Stimulated activated CD8-positive, alpha-beta memory T cell treated with anti-CD3 and anti-CD28 coated beads, Interleukin-15, amount 100 ng/mL, for 48 hours (primary cell): ENCODE measurements at regions not wholly inside any gene's neighbourhood (a gene's known extent, or its start where the extent isn't known, plus 50 kb on each side); places are given as distances from the start of the nearest gene placed in this dataset.

Experiments
- DNase-seq, 2 donors: peaks; one replicate each; pipeline ENCODE4 v3.0.0-alpha.2; 2020; ENCODE audit warnings: low read depth in 2 of 2

- DNase-seq: no peak
These were observed 156.0 kb downstream of the MAF start for GRCh38 chr16:79444572-79444971.

DNA sequence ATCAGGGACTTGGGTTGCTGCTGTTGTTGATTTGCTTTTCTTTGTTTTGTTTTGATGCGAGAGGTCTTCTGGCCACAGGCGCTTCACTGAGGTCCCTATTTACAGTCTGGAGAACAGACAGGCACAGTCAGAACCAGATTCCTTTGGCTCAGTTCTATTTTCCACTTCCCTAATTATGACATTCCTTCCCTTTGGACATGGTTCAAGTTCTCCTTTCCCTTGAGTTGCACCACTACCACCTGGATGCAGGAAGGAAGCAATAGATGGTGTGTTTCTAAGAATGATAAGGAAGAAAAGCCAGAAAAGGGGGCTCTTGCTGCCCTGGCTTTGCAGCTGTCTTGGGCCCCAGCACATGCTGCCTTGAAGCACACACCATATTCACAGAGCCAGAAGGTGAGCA is 160.6 kb downstream of the MAF start:
- no peak for DNase-seq

GRCh38 chr16:79437764-79438751 is 162.5 kb downstream of the MAF start:
- no peak for DNase-seq

DNA sequence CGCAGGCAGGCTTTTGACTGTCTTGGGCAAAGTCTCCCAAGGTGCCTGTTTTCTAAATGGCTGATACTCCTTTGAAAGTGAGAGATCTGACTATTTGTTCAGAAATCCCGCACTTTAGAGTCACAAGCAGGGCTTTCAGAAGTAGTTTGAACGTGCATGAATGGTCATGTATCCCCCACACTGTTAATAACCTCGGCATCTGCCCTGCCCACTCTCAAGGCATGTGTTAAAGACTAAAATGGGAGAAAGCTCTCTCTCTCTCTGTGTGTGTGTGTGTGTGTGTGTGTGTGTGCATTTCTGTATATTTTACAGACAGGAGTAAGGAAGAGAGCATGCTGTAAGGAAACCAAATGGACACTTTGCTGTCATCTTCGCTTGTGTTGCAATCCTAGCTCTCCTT is 163.7 kb downstream of the MAF start:
- no peak for DNase-seq

DNA sequence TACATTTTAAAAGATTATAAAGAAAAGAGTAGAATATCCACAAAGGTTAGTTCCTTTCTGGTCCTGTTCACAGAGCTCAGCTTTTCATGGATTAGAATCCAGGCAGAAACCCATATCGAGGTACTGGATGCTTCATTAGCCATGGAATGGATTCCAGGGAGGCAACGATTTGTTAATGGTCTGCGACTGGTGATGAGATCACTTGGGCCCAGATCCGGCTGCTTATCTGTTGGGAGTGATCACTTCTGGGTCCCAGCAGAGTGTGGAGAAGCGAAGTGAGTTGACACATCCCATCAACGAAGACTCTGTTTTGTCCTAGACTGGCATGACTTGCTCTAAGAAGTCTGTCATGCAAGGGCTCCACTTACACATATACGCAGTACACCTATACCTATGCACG is 165.8 kb downstream of the MAF start:
- DNase-seq: no peak

- no peak for DNase-seq
These were observed 166.4 kb downstream of the MAF start for GRCh38 chr16:79434092-79434491.

DNA sequence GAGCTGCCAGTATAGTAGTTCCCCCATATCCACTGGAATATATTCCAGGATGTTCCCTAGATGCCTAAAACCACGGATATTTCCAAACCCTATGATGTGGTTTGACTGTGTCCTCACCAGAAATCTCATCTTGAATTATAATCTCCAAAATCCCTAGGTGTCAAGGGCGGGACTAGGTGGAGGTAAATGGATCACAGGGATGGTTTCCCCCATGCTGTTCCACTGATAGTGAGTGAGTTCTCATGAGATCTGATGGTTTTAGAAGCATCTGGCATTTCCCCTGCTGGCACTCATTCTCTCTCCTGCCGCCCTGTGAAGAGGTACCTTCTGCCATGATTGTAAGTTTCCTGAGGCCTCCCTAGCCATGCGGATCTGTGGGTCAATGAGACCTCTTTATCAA is 168.6 kb downstream of the MAF start:
- no peak for DNase-seq

- DNase-seq: no peak
These were observed 170.3 kb downstream of the MAF start for GRCh38 chr16:79430191-79430678.

DNA sequence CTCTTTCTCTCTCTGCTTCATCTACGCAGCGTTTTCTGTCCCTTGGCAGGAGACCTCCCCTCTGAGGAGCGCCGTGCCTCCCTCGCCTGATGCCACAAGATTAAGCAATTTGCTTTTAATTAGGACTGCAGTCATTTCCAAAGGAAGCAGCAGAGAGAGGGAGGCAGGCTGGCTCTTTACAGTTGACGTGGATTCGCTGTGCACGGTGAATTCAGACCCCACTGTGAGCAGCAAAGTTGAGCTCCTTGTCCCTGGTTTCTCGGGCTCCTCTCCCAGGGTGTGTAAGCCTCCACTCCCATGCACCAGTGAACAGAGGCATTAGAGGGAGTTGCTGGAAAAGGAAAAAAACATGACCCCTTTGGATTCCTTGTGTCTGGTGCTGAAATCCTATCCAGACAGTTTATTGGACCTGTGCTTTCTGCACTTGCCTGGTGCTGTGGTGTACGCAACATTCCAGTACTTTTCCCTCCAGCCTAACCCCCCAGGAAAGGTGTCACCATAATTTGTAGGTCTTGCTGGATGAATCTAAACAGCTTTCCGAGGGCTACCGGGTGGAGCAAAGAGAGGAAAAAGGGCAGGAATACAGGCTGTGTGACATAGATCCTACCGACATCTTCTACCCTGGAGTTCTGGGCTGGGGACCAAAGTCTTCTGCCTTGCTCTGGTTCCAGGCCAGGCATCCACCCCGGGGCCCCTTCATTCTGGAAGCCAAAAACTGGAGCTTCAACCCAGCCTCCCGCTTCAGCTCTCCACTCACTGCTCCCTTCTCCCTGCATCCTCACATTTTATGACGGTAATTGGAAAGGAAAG is 171.0 kb downstream of the MAF start:
- DNase-seq: no peak

GRCh38 chr16:79426663-79427062 is 173.9 kb downstream of the MAF start:
- no peak for DNase-seq

DNA sequence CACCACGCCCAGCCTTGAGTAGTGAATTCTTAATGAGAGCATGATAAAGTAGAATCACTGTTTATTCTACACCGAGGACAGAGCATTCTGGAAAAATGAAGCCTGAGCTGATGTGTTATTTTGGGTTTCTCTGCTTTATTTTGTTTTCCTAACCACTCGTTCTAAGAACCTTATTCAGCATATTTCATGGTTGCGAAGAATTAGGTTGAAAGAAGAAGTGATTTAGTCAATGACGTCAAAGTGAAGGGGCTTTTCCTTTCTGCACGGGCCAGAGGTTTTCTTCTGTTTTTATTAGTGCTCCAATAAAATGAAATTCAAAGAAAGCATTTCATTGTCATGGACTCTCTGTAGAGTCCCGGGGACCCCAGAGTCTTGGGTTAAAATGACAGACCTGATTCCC is 178.5 kb downstream of the MAF start:
- DNase-seq: no peak

- DNase-seq: no peak
These were observed 179.4 kb downstream of the MAF start for GRCh38 chr16:79421126-79421525.

GRCh38 chr16:79420493-79420892 is 180.0 kb downstream of the MAF start:
- DNase-seq: no peak

DNA sequence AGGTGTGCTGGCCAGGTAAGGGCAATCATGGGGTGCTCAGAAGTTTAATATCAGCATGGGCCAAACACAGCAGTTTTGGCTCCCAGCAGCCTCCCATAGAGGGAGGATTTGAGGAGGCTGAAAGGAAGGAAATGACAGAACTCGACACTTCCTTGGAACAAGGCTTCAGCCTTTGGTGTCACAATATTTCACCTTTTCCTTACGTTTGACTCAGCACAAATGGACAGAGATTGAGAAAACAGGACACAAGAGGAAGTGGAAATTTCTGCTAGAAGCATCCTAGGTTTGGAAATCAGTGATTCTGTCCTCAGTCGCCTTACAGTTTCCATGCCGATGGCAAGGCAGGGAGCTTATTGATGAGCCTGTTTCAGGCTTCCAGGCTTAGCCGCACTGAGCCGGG is 181.4 kb downstream of the MAF start:
- DNase-seq: no peak

DNA sequence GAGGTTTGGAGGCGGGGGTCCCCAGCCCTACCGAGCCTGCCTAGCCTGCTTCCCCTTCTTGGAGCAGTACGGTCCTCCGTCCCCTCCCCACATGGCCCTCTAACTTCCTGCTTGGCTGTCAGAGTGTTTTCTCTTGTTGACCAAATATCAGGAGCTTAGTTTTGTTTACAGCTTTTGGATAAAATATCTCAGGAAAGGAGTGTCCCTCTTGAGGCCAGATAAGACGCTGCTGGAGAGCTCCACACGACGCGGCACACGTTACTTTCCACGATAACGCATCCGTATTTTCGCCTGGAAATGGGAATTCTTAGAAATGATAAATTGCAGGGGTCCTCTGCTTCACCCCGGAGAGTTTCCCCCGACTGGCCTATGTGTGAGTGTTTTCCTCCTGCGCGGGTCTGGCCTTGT is 182.9 kb downstream of the MAF start:
- DNase-seq: no peak

DNA sequence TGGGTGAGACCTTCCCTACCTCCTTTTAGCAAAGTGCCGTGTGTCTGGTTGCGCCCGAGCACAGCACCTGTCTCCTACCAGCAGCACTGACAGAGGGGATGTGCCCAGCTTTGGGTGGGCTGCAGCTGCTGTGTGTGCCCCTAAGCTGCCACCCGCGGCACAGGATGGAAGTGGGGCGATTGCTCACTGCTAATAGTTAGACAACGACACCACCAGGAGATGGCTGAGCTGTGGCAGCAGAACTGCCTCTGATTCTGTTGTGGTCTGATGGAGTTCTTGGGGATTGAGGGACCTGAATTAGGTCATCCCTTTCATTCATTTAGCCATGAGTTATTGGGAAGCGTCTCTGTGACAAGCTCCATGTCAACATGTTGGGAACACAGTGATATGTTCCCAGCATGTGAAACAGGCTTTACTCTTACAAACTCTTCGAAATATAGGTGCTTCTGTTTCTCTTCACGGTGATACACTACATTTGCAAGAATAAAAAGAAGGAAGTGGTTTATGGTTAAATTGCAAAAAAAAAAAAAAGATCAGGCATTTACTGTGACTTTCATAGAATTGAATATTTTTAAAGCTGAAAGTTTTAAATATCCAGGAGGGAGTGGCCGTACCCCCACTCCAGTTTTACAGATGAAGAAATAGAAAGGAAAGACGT is 184.4 kb downstream of the MAF start:
- no peak for DNase-seq

DNA sequence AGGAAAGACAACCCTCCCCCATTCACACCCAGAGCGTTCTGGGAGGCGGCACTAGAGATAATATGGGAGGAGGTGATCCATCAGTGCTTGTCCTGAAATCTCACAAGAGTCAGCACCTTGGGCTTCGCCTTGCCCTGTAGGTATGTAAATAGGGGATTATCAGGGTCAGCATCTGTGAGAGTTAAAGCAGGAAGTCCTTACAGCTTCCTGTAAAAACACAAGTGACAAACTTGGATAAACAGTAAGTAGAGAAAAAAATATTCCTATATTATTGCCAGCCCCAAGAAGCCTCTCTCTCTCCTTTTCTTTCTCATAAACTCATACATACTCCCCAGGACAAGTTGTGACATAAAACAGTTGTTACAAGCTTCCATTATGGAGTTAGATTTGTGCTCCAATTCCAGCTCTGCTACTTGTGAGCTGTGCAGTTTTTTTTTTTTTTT is 187.7 kb downstream of the MAF start:
- no peak for DNase-seq

DNA sequence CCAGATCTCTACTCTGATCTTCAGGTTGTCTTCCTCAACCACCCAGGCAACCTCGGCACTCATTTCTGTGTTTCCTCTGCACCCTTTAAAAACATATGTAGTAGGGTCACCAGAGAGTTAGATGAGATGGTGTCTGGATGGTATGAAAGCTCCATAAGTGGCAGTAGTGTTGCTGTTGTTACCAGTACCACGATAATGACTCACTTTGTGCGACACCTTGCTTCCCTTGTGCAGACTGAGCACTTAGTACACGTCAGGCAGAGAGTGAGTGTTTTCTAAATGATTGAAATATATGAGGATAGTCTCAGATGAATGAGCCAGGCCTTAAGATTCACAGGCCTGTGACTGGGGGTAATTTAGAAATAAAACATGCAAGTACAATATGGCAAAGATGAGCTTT is 188.7 kb downstream of the MAF start:
- DNase-seq: no peak

DNA sequence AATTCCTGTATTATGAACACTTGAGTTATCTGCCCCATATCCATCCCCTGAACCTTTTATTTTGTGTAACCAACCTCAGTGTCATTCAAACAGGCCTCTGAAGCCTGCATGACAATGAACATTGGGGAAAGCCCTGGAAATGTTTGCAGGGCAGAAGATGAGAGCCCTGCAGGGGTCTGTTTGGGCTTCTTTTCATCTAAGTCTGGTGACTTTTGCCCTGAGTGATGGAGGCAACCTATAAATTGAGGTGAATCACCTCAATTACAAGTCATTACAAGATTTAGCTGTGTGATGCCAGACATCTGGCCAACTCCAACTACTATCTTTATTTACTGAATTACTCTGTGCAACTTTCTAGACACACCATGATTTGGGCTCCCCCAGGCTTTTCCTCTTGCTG is 189.2 kb downstream of the MAF start:
- no peak for DNase-seq

GRCh38 chr16:79409978-79410377 is 190.6 kb downstream of the MAF start:
- no peak for DNase-seq

DNA sequence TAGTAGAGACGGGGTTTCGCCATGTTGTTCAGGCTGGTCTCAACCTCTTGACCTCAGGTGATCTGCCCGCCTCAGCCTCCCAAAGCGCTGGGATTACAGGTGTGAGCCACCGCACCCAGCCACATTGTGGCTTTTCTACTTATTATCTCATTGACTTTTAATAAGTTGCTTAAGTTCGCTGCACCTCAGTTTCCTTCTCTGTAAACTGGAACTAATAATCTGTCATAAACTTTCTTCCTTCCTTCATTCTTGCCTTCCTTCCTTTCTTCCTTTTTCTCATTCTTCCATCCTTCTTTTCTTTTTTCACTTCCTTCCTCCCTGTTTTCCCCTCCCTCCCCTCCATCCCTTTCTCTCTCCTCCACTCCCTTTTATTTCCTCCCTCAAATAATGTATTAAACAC is 192.2 kb downstream of the MAF start:
- no peak for DNase-seq

DNA sequence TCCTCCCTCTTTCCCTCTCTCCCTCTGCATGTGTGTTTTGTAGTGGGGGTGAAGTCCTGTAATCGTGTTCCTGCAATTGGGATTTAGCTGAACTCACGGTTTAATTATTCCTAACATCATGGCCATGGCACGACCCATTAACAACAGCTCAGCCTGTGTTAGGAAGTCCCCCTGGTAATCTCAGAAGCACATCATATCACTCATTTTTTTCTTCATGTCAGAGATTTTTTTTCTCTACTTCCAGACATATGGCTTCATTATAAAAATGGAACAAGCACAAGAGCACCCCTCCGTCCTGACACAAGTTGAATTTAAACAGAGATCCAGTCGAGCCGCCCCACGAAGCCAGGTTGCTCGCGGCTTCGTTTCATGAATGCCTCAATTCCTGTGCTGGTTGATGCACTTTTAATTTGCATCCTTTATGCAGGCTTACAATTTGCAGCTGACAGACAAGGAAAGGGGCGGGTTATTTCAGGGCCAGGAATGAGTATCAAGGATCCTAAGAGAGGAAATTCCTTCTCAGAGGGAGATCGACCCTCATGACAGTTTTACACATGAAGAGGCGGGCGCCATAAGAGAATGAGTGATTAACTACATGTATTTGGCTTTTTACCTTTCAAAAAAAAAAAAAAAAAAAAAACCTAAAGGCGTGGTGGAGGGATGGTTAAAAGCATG is 192.9 kb downstream of the MAF start:
- DNase-seq: no peak
